ENCODE measurements at regions not wholly inside any gene's neighbourhood (a gene's known extent, or its start where the extent isn't known, plus 50 kb on each side); places are given as distances from the start of the nearest gene placed in this dataset.

GRCh38 chr10:78770167-78771090 lies 298.3 kb upstream of the ZMIZ1 start:
- no peak for DNase-seq

- DNase-seq = no peak
Measured at GRCh38 chr10:78771260-78771659, 297.5 kb upstream of the ZMIZ1 start.

DNA sequence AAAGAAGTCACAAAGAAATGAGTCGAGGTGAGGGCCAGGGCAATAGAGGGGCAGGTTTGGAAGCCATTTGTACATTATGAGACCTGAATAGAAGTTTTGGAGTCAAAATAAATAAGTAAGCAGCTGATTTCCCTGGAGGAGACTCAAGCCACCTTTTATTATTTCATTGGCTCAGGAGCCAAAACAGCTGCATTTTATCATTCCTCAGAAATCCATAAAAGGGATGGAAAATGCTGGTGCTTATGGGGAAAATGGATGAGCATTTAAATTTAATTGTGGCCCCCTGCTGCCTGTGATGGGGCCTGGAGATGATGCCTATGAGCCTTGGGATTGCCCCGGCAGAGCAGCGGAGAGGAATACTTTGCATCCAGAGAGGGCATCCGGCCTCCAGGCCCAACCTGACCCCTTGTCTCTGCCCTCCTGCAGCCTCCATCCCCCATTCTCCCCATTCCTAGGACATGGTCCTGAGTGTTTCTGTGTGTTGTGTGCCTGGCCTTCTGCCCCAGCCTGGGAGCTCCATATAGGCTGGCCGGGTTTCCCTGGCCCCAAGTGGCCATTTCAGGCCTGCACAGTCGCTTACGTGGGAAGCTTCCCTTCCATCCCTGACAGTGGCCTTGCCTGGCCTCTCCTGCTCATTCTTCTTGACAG lies 296.8 kb upstream of the ZMIZ1 start:
- DNase-seq = no peak

DNA sequence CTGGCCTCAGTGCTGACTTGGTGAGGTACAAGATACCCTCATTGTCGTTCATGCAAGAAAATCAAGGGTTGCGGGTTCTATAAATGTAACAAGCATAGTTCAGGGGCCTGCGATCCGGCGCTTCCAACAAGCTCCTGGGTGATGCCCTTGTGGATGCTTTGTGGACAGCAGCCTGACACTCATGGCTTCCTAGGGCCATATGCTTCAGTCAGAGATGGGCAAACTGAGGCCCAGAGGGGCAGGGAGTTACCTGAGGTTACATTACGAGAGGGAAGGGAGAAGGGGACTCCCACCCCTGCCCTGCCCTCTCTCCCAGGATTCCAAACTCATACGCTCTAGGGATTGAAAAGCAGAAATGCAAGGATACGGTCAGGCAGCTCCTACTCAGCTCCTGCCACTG lies 296.3 kb upstream of the ZMIZ1 start:
- no peak for DNase-seq

DNA sequence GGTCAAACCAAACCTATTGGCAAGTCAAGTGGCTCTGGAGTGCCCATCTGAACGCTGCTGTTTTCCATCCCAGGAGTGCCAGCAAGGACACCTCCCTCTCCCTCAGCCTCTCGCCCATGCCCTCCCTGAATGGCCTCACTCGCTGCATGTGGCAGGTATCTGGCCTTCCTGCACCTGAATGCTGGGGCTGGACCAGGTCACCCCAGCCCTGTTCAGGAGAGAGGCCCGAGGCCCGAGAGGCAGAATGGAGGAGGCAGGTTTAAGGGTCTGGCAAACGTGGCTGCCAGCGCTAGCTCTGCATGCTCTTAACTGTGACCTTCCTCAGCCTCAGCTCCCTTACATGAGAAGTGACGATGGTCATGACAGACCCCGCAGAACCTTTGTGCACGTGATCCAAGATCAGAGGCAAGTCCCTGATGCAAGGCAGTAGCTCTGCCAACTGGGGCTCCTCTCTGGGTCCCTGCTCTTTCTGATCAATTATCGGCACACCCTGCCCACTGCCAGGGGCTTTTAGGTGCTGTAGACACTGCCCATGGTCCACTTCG lies 295.7 kb upstream of the ZMIZ1 start:
- no peak for DNase-seq

DNA sequence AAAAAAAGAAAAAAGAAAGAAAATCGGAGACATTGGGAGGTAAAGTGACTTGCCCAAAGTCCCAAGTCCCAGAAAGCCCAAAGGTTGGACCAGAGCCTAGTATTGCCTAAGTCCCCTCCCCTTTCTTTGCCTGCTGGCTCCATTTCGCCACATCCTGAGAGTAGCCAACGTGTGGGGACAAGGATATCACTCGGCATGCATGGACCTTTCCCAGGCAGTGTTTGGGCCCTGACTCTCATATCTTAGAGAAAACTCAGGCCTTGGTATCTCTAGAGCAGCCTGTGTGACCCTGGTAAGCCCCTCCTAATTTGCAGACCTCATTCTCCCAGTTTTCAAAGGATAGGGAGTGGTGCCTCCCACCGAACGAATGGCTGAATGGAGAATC lies 294.2 kb upstream of the ZMIZ1 start:
- DNase-seq = no peak

DNA sequence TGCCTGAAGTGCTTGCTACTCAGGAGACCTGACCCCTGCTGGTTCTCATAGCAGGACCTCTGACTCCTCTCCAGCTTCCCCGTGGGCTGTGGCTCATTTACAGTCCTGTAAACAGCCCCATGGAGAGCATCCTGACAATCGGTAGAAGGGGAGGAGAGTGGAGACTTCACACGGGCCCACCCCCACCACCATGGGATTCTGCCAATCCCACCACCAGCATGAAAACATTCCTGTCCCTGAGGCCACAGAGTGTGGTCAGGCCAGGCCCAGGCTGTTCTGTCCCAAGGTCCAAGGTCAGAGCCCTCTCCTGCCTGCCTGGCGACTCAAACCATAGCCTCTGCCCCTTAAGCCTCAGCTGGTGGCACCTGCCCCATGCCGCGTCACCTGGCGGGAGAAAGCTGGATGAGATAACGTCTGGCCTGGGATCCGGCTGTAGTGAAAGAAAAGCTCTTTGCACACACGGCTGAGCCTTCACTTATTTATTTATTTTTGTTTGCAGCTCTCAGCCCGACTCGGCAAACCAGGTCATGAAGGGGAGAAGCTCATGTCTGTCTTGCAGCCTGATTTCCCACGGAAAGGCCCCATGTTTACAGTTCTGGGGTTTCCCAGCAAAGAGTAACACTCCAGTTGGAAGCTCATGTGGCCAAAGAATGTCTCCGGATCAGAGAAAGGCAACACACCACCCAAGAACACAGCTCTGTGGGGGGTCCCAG lies 293.6 kb upstream of the ZMIZ1 start:
- DNase-seq = no peak

DNA sequence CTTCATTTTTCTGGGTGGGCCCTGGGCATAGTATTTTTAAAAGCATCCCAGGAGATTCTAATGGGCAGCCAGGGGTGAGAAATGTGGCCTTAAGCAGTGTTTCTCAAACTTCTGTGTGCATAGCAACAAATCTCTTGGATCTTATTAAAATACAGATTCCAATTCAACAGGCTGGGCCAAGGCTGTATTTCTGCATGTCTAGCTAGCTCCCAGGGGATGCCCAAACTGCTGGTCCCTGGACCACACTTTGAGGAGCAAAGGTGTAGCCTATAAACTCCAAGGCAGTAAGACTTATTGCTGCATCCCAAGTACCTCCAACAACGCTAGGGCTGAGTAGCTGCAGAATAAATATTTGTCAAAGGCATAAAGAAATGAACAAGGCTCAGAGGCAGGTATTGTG lies 292.9 kb upstream of the ZMIZ1 start:
- DNase-seq = no peak

DNA sequence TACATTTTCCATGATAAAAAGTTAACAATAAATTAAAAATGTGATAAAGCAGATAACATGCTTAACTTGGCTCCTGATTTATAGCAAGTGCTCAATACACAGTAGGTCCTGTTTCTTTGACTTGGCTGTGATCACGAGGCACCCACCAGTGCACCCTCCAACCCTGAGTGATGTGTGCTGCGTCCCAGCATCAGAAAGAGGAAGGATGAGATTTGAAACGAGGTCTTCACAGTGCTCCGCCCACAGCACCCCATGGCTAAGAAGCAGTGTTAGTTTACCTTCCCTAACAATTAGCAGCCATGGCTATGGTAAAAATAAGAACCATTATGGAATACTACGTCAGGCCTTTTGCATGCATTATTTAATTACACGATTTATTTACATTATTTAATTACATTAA lies 292.0 kb upstream of the ZMIZ1 start:
- DNase-seq = no peak

DNA sequence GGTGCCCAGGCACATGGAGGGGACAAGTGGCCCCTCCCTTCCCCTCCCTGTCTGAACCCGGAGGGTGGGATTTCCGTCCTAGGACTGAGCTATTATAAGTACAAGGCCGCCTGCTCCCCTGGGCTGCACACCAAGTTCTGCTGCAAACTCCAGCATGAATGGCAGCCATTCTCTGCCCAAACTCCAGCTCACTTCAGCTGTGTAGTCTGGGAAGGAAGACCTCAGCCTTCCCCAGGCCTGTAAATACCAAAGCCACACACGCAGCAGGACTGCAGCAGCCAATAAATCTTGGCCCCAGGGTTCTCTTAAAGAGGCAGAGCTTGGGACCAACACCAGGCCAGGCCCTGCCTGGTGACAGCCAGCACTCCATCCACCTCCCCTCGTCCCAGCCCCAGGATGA lies 291.3 kb upstream of the ZMIZ1 start:
- no peak for DNase-seq

DNA sequence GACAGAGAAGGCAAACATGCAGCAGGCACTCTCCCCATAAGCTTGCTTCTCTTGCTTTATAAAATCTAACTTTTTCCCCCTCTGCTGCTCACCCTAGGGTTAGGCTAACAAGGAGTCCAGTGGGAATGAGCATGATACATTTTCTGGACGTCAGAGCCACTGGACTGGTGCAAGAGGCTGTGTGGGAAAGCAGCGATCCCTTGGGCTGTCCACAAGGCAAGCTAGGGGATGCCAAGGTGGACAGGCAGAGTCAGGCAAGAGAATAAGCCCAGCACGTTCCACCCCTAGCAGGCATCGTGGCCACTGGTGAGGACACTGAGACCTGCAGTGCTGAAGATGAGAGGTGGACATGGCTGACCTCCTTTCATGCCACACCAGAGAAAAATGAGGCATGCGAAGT lies 290.9 kb upstream of the ZMIZ1 start:
- no peak for DNase-seq

GRCh38 chr10:78778444-78779338 lies 290.1 kb upstream of the ZMIZ1 start:
- DNase-seq = no peak

- DNase-seq = no peak
Measured at GRCh38 chr10:78779339-78779955, 289.3 kb upstream of the ZMIZ1 start.

- DNase-seq = no peak
Measured at GRCh38 chr10:78780551-78780961, 288.2 kb upstream of the ZMIZ1 start.

DNA sequence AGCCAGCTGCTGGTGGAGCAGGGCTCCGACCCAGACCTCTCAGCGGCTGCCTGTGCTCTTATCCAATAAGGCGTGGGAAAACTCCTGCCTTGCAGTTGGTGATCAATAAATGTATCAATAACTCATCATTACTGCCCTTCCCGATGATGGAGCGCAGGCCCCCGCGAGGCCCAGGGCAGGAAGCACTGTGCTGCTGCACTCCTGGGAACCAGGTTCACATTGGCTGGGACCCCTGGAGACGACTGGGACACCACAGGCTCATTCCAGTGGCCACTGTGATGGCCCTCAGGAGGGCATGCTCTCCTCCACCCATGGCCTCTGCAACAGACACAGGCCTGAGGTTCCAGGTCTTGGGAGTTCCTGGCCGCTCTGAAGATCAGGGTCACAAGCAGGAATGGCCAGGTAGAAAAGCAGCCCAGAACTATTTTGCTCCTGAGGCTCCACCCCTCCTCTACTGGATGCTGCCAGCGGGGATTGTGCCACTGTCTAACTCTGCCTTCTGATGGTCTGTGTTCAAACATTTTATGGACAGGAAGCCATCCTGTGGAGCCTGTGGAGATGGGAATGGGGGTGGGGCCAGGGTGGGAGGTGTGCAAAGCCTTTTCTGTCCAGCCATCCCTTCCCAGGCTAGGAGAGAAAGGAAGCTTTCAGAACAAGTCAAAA lies 287.4 kb upstream of the ZMIZ1 start:
- DNase-seq = no peak

DNA sequence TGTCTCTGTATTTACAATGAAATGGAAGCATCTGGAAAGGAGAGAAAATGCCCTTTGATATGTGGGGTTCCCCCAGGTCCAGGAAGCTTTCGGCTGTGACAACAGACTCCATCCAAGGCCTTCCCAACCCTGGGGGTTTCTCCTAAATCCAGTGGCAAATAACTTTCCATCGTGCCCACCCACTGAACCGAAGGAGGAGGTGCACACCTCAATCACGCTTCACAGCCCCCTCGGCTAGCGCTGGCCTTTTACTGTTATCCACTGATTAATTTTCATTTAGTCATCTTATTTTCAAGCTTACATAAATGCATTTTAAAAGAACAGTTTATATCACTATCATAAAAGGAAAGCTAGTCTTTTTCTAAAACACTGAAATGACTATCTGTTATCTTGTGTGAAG lies 286.8 kb upstream of the ZMIZ1 start:
- DNase-seq = no peak

GRCh38 chr10:78782441-78782840 lies 286.3 kb upstream of the ZMIZ1 start:
- DNase-seq = no peak

GRCh38 chr10:78783753-78784152 lies 285.0 kb upstream of the ZMIZ1 start:
- DNase-seq = no peak

- no peak for DNase-seq
Measured at GRCh38 chr10:78784546-78784945, 284.2 kb upstream of the ZMIZ1 start.

DNA sequence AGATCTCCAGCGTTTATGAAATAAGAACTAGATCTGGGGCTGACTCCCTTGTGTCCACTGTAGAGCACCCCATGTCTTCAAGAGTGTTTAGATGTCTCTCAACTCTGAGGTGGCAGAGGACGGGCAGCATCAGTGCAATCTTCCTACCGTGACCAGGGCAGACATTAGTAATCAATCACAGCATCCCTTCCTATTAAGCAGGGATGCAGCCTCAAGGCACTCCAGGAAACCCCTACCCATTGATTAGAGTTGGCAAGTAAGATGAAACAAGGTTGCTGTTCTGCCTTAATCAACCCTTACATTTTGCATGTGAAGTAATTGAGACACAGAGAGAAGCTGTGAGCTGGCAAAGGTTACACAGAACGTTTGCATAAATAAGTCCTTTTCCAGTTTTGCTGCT lies 283.7 kb upstream of the ZMIZ1 start:
- DNase-seq = no peak

DNA sequence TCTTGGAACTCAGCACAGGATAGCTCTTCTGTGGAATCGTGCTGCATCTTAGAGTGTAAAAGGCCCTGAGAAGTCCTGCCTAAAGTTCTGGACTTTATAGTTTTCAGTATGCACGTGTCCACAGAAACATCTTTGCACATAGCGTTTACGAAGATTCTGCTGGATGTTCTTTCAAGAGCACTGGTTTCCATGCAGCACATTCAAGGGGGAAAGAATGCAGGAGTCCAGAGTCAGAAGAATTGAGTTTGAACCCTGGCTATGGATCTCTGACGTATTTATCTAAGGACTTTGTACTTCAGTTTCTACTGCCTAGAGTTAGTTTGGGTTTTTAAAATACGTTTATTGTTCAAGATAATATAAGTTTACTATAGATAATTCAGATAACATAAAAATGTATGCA lies 282.8 kb upstream of the ZMIZ1 start:
- DNase-seq = no peak

GRCh38 chr10:78787125-78787524 lies 281.6 kb upstream of the ZMIZ1 start:
- no peak for DNase-seq

Measured in NCI-H1436 (cell line).